NCI-H1930 (cell line): ENCODE measurements at regions not wholly inside any gene's neighbourhood (a gene's known extent, or its start where the extent isn't known, plus 50 kb on each side); places are given as distances from the start of the nearest gene placed in this dataset.
"Not testable (repeated sequence)": the region's sequence is repeated elsewhere in the genome, so short reads cannot be mapped to it uniquely, and the experiment has no call there.

Experiments used
- DNase-seq, 2 experiments: peaks; one replicate each; lab custom pipeline; 2025; lab: John Stamatoyannopoulos, UW

GRCh38 chr2:89151699-89152098 lies 460.2 kb downstream of the RPIA start:
- DNase-seq = not testable (repeated sequence)

DNA sequence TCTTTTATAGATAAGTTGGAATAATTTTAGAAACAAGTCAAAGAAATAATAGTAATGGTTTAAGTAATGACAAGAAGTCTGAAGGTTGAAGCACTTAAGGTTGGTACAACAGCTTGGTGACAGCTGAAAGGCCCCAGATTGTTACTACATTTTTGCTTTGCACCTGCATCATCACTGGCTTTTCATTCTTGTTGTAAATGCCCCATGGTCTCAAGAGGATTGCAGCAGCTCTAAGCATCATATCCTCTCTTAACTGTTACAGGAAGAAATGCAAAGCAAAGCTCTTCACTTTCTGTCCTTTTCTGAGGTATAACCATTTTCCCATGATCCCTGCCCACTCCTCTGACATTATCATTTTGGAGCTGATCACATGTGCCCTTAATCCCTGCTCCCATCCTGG lies 461.0 kb downstream of the RPIA start:
- DNase-seq = not testable (repeated sequence)

- not testable (repeated sequence) for DNase-seq
Observed at GRCh38 chr2:89153210-89153609, 461.7 kb downstream of the RPIA start.

GRCh38 chr2:89154247-89154682 lies 462.8 kb downstream of the RPIA start:
- DNase-seq = not testable (repeated sequence)

DNA sequence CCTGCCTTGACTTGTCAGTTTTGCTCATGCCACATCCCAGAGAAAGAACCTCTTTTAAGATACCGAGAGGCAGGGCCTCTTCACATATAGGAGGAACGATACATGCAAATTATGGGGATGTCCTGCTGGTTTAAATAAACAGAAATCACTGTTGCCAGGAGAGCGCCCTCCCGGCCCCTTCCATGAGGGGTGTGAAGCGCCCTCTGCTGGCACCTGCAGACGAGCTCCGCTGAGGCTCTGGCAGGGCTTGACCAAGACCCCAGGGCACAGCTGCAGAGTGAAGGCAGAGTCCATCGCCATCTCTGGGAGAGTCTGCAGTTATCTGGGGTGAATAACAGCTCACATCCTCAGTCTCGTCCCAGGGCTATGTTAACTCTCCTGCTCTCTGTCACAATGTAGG lies 468.8 kb downstream of the RPIA start:
- DNase-seq = not testable (repeated sequence)

GRCh38 chr2:89161626-89162025 lies 470.2 kb downstream of the RPIA start:
- DNase-seq = not testable (repeated sequence)

DNA sequence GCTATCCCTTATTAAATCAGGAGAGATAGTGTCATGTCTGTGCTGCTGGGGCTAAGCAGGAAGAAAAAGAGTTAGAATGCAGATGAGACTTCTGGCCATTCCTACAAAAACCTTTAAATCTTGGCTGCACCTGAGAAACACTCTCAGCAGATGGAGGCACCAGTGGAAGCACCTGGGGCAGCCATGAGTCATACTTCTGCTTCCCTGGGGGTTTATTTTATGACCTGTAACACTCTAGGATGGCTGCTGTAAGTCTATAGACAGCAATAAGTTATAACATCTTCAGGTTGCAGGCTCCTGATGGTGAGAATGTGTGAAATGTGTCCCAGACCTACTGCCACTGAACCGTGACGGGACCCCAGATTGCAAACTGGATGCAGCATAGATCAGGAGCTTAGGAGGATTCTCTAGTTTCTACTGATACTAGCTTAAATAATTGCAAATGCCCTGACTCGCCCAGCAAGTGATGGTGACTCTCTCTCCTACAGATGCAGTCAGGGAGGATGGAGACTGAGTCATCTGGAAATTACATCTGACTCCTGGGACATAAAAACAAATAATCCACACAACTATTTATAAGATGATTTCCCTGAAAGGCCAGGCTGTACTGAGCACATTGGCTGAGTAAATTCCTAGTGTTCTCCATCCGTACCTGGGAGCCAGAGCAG lies 479.2 kb downstream of the RPIA start:
- not testable (repeated sequence) for DNase-seq

DNA sequence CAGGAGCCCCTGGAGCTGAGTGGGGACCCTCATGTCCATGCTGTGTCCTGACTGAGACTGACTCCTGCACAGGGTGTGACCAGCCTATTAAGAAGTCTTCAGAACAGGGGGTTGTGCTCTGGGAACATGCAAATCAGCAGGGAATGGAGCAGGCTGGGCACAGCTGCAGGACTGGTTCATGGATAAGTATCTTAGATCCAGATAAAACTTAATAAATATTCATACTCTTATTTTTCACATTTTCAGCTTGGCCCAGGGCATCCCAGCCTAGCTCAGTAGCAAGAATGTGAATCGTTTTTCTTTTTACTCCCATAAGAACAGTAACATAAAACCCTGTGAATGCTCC lies 479.7 kb downstream of the RPIA start:
- DNase-seq = not testable (repeated sequence)

GRCh38 chr2:89177004-89177403 lies 485.5 kb downstream of the RPIA start:
- not testable (repeated sequence) for DNase-seq

DNA sequence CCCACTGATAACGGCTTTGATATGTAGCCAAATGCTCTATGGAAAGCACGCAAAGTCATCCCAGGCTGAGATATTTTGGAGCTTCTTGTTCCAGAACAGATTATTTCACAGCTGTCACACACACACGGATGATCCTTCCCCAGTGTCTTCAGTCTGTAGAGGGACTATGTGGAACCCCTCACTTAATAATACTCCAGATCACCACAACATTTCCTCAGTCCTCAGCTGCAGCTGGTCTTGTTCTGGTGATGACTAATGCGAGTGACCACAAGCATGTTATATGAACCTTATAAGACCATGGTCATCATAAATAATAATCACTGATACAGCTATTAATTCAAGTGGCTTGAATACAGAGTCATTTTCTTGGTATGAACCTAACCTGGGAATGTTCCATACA lies 490.7 kb downstream of the RPIA start:
- not testable (repeated sequence) for DNase-seq

GRCh38 chr2:89184746-89185145 lies 493.3 kb downstream of the RPIA start:
- DNase-seq = not testable (repeated sequence)

- DNase-seq = not testable (repeated sequence)
Observed at GRCh38 chr2:89195636-89196251, 504.3 kb downstream of the RPIA start.

DNA sequence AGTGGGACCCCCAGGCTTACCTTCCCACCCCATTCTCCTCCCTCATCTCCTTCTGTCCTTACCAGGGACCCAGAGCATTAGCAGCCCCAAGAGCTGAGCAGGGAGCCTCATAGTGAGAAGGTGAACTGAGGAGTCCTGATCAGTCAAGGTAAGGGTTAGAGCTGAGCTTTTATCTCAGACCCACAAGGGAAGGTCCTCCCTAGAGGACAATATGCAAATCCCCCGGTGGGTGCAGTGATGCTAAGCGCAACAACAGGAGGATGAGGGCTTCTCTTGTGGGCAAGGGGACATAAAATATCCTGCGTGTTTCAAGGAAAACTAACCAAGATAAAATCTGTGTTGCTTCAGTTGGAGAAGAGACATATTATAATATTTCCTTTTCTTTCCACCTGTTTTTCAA lies 505.2 kb downstream of the RPIA start:
- not testable (repeated sequence) for DNase-seq

GRCh38 chr2:89198026-89198425 lies 506.6 kb downstream of the RPIA start:
- not testable (repeated sequence) for DNase-seq

- DNase-seq = not testable (repeated sequence)
Observed at GRCh38 chr2:89199453-89200246, 508.2 kb downstream of the RPIA start.

- not testable (repeated sequence) for DNase-seq
Observed at GRCh38 chr2:89200247-89200527, 508.7 kb downstream of the RPIA start.

GRCh38 chr2:89202518-89202917 lies 511.0 kb downstream of the RPIA start:
- not testable (repeated sequence) for DNase-seq

DNA sequence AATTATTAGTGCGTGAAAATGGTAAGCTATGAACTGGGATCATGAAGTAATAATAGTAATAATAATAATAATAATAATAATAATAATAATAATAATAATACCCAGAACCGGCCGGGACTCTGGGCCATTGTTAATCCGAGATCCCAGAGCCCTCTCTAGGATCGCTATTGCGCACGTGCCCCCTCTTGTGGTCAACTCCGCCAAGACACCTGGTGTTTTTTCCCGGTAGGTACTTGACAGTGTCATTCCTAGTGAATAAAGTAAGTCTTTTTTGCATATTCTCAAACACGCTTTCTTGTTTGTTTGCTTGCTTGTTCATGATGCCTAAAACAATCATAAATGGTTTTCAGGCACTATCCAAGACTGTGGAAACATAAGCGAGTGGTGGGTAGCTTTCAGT lies 513.7 kb downstream of the RPIA start:
- peak; percentile 7 to 35 for DNase-seq

DNA sequence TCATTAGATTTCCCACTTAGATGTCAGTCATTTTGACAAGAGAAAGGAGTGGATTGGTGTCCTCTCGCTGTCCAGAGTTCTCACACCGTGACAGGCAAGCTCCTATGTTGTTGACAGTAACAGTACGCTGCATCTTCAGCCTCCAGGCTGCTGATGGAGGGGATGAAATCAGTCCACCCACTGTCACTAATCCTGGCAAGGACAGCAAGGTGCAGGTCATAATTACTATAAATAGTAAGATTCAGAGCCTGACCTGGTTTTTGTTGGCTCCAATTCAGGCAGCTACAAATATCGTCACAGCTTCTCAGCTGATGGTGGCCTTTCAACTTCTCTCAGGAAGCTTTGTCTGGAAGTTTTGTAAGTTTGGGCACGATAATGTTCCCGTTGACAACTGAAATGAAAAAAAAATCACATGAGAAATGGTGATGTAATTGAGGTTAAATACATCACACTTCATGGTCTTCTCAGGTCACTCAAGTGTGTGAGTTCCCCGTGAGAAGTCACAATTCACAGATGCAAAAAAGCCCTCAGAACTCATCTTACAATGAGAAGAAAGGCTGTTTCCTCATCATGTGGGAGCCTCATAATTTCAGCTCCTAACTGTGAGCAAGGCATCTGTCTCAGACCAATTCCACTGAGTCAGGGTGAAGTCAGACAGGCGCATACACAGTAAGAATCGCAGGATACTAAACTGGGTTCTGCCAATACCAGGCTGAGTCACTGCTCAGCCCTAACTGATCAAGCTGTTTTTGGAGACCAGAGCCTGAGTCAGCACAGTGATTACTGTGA lies 516.9 kb downstream of the RPIA start:
- DNase-seq = not testable (repeated sequence)

GRCh38 chr2:89213151-89213550 lies 521.7 kb downstream of the RPIA start:
- not testable (repeated sequence) for DNase-seq

DNA sequence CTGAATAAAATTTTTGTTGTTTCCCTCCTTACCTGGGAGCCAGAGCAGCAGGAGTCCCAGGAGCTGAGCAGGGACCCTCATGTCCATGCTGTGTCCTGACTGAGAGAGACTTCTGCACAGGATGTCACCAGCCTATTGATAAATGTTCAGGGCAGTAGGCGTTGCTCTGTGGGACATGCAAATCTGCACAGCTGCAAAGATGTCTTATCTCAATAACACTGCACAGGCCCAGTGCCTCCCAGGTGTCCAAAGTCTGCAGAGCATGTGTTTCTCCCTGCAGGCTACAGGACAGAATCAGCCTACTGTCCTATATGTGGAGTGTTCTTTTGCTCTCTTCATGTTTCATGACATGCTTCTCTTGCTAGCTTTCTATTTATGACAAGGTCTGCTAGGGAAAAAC lies 522.3 kb downstream of the RPIA start:
- DNase-seq = not testable (repeated sequence)

- DNase-seq = not testable (repeated sequence)
Observed at GRCh38 chr2:89221474-89221873, 530.0 kb downstream of the RPIA start.
